Endothelial cell of umbilical vein (primary cell): ENCODE measurements at regions not wholly inside any gene's neighbourhood (a gene's known extent, or its start where the extent isn't known, plus 50 kb on each side); places are given as distances from the start of the nearest gene placed in this dataset.

ENCODE experiments used
- BruUV-seq: library from RNA; stranded (reverse); fragments of 400-500 nt; replicated peaks from 2 replicates; lab custom pipeline; 2021; lab: Mats Ljungman, UMichigan
- CTCF ChIA-PET: fragments of 300-600, 350-600 bp; sonication (Branson Sonifier 250); formaldehyde crosslinking; loops from one replicate; lab custom pipeline; 2021; ENCODE audit warnings: antibody characterized with exemption, inconsistent platforms; lab: Charles Lee
- POLR2A ChIA-PET: fragments of 300-600, 350-600 bp; sonication (Branson Sonifier 250); formaldehyde crosslinking; loops from one replicate; lab custom pipeline; 2021; ENCODE audit warnings: antibody characterized with exemption, inconsistent platforms; lab: Charles Lee
- DNase-seq: peaks from one replicate; pipeline ENCODE4 v3.0.0-alpha.2; 2011; ENCODE audit warnings: low read depth, low spot score
- FAIRE-seq: peaks from 2 replicates; lab custom pipeline; 2011; peaks lifted over from hg19 to GRCh38; lab: Jason Lieb, UNC
- H2AFZ ChIP-seq: 2 replicates; pipeline ENCODE4 v1.6.0; 2012; ENCODE audit warnings: low read depth, low read length, control low read depth, inconsistent platforms
- H3K27ac ChIP-seq: 2 replicates; pipeline ENCODE4 v1.5.1; 2011; ENCODE audit warnings: low read depth, mild to moderate bottlenecking, control low read depth, low read length, moderate library complexity; ENCODE audit not compliant: insufficient read depth
- H3K27me3 ChIP-seq, 2 experiments: 2 replicates each; pipeline versions ENCODE4 v1.6.0 to v1.6.1; 2011; ENCODE audit warnings: low read length in 2 of 2, mixed read lengths in 1 of 2; ENCODE audit not compliant: control insufficient read depth in 2 of 2, insufficient read depth in 2 of 2
- H3K36me3 ChIP-seq, 2 experiments: 2 replicates in 1 of 2; 3 replicates in 1 of 2; pipeline ENCODE4 v1.5.1; 2011; ENCODE audit warnings: low read length in 2 of 2, mild to moderate bottlenecking in 1 of 2, moderate library complexity in 1 of 2; ENCODE audit not compliant: control insufficient read depth in 2 of 2, insufficient read depth in 2 of 2; ENCODE audit errors: extremely low read depth in 1 of 2
- H3K4me1 ChIP-seq: 3 replicates; pipeline ENCODE4 v1.5.1; 2011; ENCODE audit warnings: mild to moderate bottlenecking, low read length; ENCODE audit not compliant: control insufficient read depth, insufficient read depth; ENCODE audit errors: extremely low read depth
- H3K4me2 ChIP-seq: 2 replicates; pipeline ENCODE4 v1.6.1; 2011; ENCODE audit warnings: low read length, control low read depth, mixed read lengths; ENCODE audit not compliant: insufficient read depth
- H3K4me3 ChIP-seq, 3 experiments: fragments of 200-600 bp in 1 of 3; sonication (generic), shearing (Covaris generic) in 1 of 3; replicated peaks in 1 of 3; 2 replicates each; pipeline ENCODE4 v1.5.1; 2011 to 2016; ENCODE audit warnings: control low read depth in 3 of 3, low read length in 3 of 3, mild to moderate bottlenecking in 2 of 3, inconsistent platforms in 1 of 3, low read depth in 1 of 3, moderate library complexity in 1 of 3; ENCODE audit not compliant: insufficient read depth in 1 of 3
- H3K79me2 ChIP-seq: 2 replicates; pipeline ENCODE4 v1.6.0; 2012; ENCODE audit warnings: low read length, inconsistent platforms; ENCODE audit not compliant: control insufficient read depth, insufficient read depth
- H3K9ac ChIP-seq: replicated peaks from 2 replicates; pipeline ENCODE3; 2011; ENCODE audit warnings: low read length, control low read depth; ENCODE audit not compliant: insufficient read depth; ENCODE audit errors: extremely low read depth
- H3K9me1 ChIP-seq: replicated peaks from 3 replicates; pipeline ENCODE4 v1.6.0; 2011; ENCODE audit warnings: mild to moderate bottlenecking, low read length; ENCODE audit not compliant: control insufficient read depth, insufficient read depth; ENCODE audit errors: extremely low read depth
- H3K9me3 ChIP-seq: replicated peaks from 2 replicates; pipeline ENCODE4 v1.5.1; 2012; ENCODE audit warnings: low read length, inconsistent platforms; ENCODE audit not compliant: control insufficient read depth, insufficient read depth
- H4K20me1 ChIP-seq: replicated peaks from 2 replicates; pipeline ENCODE3; 2011; ENCODE audit warnings: mild to moderate bottlenecking, low read length; ENCODE audit not compliant: control insufficient read depth, insufficient read depth; ENCODE audit errors: extremely low read depth
- CTCF ChIP-seq, 2 donors: IDR thresholded peaks; 1 replicate in 1 of 2; 2 replicates in 1 of 2; pipeline ENCODE4 v1.5.1; 2011; ENCODE audit warnings: low read length in 2 of 2, mild to moderate bottlenecking in 2 of 2, moderate library complexity in 2 of 2, control low read depth in 1 of 2, inconsistent platforms in 1 of 2, low read depth in 1 of 2; ENCODE audit not compliant: insufficient read depth in 1 of 2; ENCODE audit errors: extremely low read depth in 1 of 2
- EZH2 ChIP-seq: IDR thresholded peaks from 2 replicates; pipeline ENCODE4 v1.6.1; 2012; ENCODE audit warnings: borderline replicate concordance, low read depth, mild to moderate bottlenecking, moderate library complexity, low read length, inconsistent platforms; ENCODE audit not compliant: severe bottlenecking
- FOS ChIP-seq: IDR thresholded peaks from 2 replicates; pipeline ENCODE4 v1.6.1; 2011; ENCODE audit warnings: mild to moderate bottlenecking, low read length, moderate library complexity, borderline replicate concordance; ENCODE audit not compliant: insufficient read depth
- GATA2 ChIP-seq: IDR thresholded peaks from 2 replicates; pipeline ENCODE4 v1.7.0; 2011; ENCODE audit warnings: low read depth, mild to moderate bottlenecking, moderate library complexity, mixed read lengths, low read length; ENCODE audit not compliant: insufficient read length, insufficient read depth
- JUN ChIP-seq: IDR thresholded peaks from 2 replicates; pipeline ENCODE4 v1.6.1; 2011; ENCODE audit warnings: borderline replicate concordance, low read depth; ENCODE audit not compliant: insufficient read length, insufficient read depth
- MAX ChIP-seq: IDR thresholded peaks from 2 replicates; pipeline ENCODE4 v1.6.1; 2011; ENCODE audit not compliant: insufficient read depth, insufficient read length
- MYC ChIP-seq: IDR thresholded peaks from one replicate; pipeline ENCODE4 v1.6.1; 2011; ENCODE audit warnings: mild to moderate bottlenecking, low read depth, low read length
- POLR2A ChIP-seq: IDR thresholded peaks from 2 replicates; pipeline ENCODE4 v1.6.1; 2012; ENCODE audit warnings: low read depth, mild to moderate bottlenecking, control low read depth, low read length
- POLR2AphosphoS5 ChIP-seq: IDR thresholded peaks from 2 replicates; pipeline ENCODE4 v1.6.1; 2012; ENCODE audit warnings: low read depth, mild to moderate bottlenecking, control low read depth, low read length, moderate library complexity; ENCODE audit not compliant: insufficient read depth
- dilution Hi-C: fragments of 300-500 bp; cut with MboI; formaldehyde crosslinking; loops from one replicate; pipeline ENCODE4 v1.15.0; 2019; ENCODE audit warnings: low sequenced_read_pairs; ENCODE audit not compliant: extremely low pct_ligation_motif_present
- intact Hi-C: fragments of 100-400 bp; cut with micrococcal nuclease; formaldehyde crosslinking; loops from one replicate; pipeline ENCODE4 v1.10.0; 2022

DNA sequence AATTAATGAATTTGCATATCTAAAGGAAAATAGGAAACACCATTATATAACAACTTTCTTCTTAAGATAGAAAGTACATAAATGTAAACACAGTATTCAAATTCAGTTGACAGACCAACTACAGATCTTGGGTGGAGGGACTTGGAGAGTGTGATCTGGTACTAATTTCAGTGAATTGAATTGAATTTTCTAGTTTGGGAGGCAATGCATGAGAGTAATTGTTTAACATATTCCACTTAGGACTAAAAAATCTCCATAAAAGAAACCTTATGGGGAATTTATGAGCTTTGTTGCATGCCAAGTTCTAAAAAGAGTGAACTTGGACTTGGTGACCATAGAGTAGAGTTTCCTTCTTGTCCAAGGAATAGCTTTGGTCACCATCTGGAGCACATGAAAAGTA, 261.1 kb upstream of the TTC29 start:
- Histone ChIP-seq H3K4me1 (no peaks in the 10 kb centered on the region), H3K4me2 (no peak overlapping the region), H3K36me3 (no peaks in the 10 kb centered on the region), H2AFZ (no peak overlapping the region), H3K9ac (no peak overlapping the region), H3K27ac (no peak overlapping the region), H3K9me3 (no peaks in the 10 kb centered on the region), H3K4me3 (no peak overlapping the region), H3K79me2 (no peaks in the 10 kb centered on the region), H3K9me1 (no peaks in the 10 kb centered on the region), H3K27me3 (no peaks in the 10 kb centered on the region), H4K20me1 (no peaks in the 10 kb centered on the region)
- POLR2A ChIA-PET = no interaction called here
- no peak for FAIRE-seq
- no peak for DNase-seq
- CTCF ChIA-PET = no interaction called here
- TF ChIP-seq POLR2A (no peak), EZH2 (no peak), FOS (no peak)
- intact Hi-C loops = no loop called here
- dilution Hi-C loops = no loop called here
- no TSS peak for BruUV-seq

- no peaks in the 10 kb centered on the region for H4K20me1 ChIP-seq
- no peaks in the 10 kb centered on the region for H3K9me3 ChIP-seq
- no peak overlapping the region for H3K9ac ChIP-seq
- no peak overlapping the region for H3K4me3 ChIP-seq
- CTCF ChIA-PET = no interaction called here
- TF ChIP-seq MAX (no peak), GATA2 (no peak), EZH2 (no peak), JUN (no peak), POLR2A (no peak), CTCF (IDR thresholded peaks at IDR 0.05; ENCODE audit: extremely low read depth in 1 of 2, insufficient read depth in 1 of 2, low read depth in 1 of 2, low read length in 2 of 2) (no peak), MYC (no peak), POLR2AphosphoS5 (no peak), FOS (no peak)
- H3K27me3 ChIP-seq = no peaks in the 10 kb centered on the region
- DNase-seq = no peak
- no peaks in the 10 kb centered on the region for H3K4me1 ChIP-seq
- H3K4me2 ChIP-seq = no peak overlapping the region
- no TSS peak for BruUV-seq
- H3K9me1 ChIP-seq = no peaks in the 10 kb centered on the region
- H3K27ac ChIP-seq = no peak overlapping the region
- H3K79me2 ChIP-seq = no peaks in the 10 kb centered on the region
- H2AFZ ChIP-seq = no peak overlapping the region
- no peaks in the 10 kb centered on the region for H3K36me3 ChIP-seq
- intact Hi-C loops (no loop called here), dilution Hi-C loops (no loop called here)
- POLR2A ChIA-PET = no interaction called here
- no peak for FAIRE-seq
These were observed 262.2 kb upstream of the TTC29 start for GRCh38 chr4:147207911-147208310.
